ENCODE measurements at regions not wholly inside any gene's neighbourhood (a gene's known extent, or its start where the extent isn't known, plus 50 kb on each side); places are given as distances from the start of the nearest gene placed in this dataset.

- no peak for DNase-seq (ENCODE audit: extremely low spot score)
- no peaks in the 10 kb centered on the region for H3K27me3 ChIP-seq
- H3K4me3 ChIP-seq: no peak overlapping the region
- peaks cover 0 to 1% (median 0%) of the 10 kb centered on the region in 4 donors for H3K9me3 ChIP-seq
- 78% methylated on average over 1 of the region's 1 CpG for WGBS
- no peak for TF ChIP-seq POLR2AphosphoS5 (IDR thresholded peaks at IDR 0.05)
- no peak for TF ChIP-seq POLR2A (IDR thresholded peaks at IDR 0.05; ENCODE audit: low read depth)
- TF ChIP-seq CTCF (IDR thresholded peaks at IDR 0.05): no peak
- H3K27ac ChIP-seq (replicated peaks in 1 of 4): peak overlapping the region in 2 of 4 donors; percentile 62 to 74
- peaks cover 0 to 26% (median 20%) of the 10 kb centered on the region in 4 donors for H3K4me1 ChIP-seq
- intact Hi-C loops (cut with DNase I): loop anchor here (10.0 kb wide), 1 partner anchor 507 kb away; no protein-coding TSS in a partner anchor
- no peaks in the 10 kb centered on the region for H3K36me3 ChIP-seq
Observed at GRCh38 chr2:67212203-67212602, 184.9 kb upstream of the ETAA1 start.

- TF ChIP-seq POLR2A (IDR thresholded peaks at IDR 0.05; ENCODE audit: low read depth): no peak
- no peak for TF ChIP-seq EP300 (IDR thresholded peaks at IDR 0.05)
- TF ChIP-seq POLR2AphosphoS5 (IDR thresholded peaks at IDR 0.05): no peak
- TF ChIP-seq CTCF (IDR thresholded peaks at IDR 0.05): no peak
- Histone ChIP-seq H3K27me3 (no peaks in the 10 kb centered on the region), H3K4me3 (peak overlapping the region in 3 of 4 donors; percentile 9 to 22 (median 19)), H3K36me3 (no peaks in the 10 kb centered on the region), H3K27ac (replicated peaks in 1 of 4) (peak overlapping the region; percentile 47 to 75 (median 68)), H3K9me3 (peaks cover 0 to 7% (median 0%) of the 10 kb centered on the region in 4 donors), H3K4me1 (peaks cover 0 to 26% (median 20%) of the 10 kb centered on the region in 4 donors)
- intact Hi-C loops (cut with DNase I): loop anchor here (10.0 kb wide), 1 partner anchor 508 kb away; no protein-coding TSS in a partner anchor
- WGBS: 73% methylated on average over 8 of the region's 8 CpGs
- no peak for DNase-seq (ENCODE audit: extremely low spot score)
Observed at GRCh38 chr2:67213270-67213670, 183.9 kb upstream of the ETAA1 start.

- H3K9me3 ChIP-seq: peaks cover 0 to 7% (median 0%) of the 10 kb centered on the region in 4 donors
- H3K27ac ChIP-seq (replicated peaks in 1 of 4): peak overlapping the region; percentile 62 to 75 (median 73)
- WGBS: 92% methylated on average over 2 of the region's 2 CpGs
- H3K36me3 ChIP-seq: no peaks in the 10 kb centered on the region
- intact Hi-C loops (cut with DNase I): loop anchor here (10.0 kb wide), 1 partner anchor 509 kb away; no protein-coding TSS in a partner anchor
- H3K4me3 ChIP-seq: peak overlapping the region in 2 of 4 donors; percentile 19 to 22
- H3K27me3 ChIP-seq: no peaks in the 10 kb centered on the region
- peaks cover 0 to 26% (median 20%) of the 10 kb centered on the region in 4 donors for H3K4me1 ChIP-seq
- DNase-seq (ENCODE audit: extremely low spot score): no peak
- no peak for TF ChIP-seq CTCF (IDR thresholded peaks at IDR 0.05)
- TF ChIP-seq POLR2A (IDR thresholded peaks at IDR 0.05; ENCODE audit: low read depth): no peak
Observed at GRCh38 chr2:67213677-67214402, 183.3 kb upstream of the ETAA1 start.

GRCh38 chr2:67214585-67215185 is 182.4 kb upstream of the ETAA1 start:
- WGBS: 90% methylated on average over 5 of the region's 5 CpGs
- peak overlapping the region; percentile 62 to 75 (median 73) for H3K27ac ChIP-seq (replicated peaks in 1 of 4)

More at GRCh38 chr2:67214585-67215185, 182.4 kb upstream of the ETAA1 start:
- no peak overlapping the region for H3K4me3 ChIP-seq
- no peak for DNase-seq (ENCODE audit: extremely low spot score)
- H3K36me3 ChIP-seq: no peaks in the 10 kb centered on the region
- peaks cover 0 to 7% (median 0%) of the 10 kb centered on the region in 4 donors for H3K9me3 ChIP-seq
- TF ChIP-seq POLR2A (IDR thresholded peaks at IDR 0.05; ENCODE audit: low read depth) (no peak), EP300 (IDR thresholded peaks at IDR 0.05) (no peak), CTCF (IDR thresholded peaks at IDR 0.05) (no peak), POLR2AphosphoS5 (IDR thresholded peaks at IDR 0.05) (no peak)
- H3K27me3 ChIP-seq: no peaks in the 10 kb centered on the region
- intact Hi-C loops (cut with DNase I): loop anchor here (5.0 to 10.0 kb wide), 2 partner anchors 510 to 782 kb away; no protein-coding TSS in a partner anchor
- peaks cover 0 to 26% (median 23%) of the 10 kb centered on the region in 4 donors for H3K4me1 ChIP-seq

All from esophagus muscularis mucosa (tissue), 4 donors.